HG03103 (cell line): ENCODE measurements at regions not wholly inside any gene's neighbourhood (a gene's known extent, or its start where the extent isn't known, plus 50 kb on each side); places are given as distances from the start of the nearest gene placed in this dataset.
"Not testable (repeated sequence)": the region's sequence is repeated elsewhere in the genome, so short reads cannot be mapped to it uniquely, and the experiment has no call there.

Experiments
- ATAC-seq: cut with Tn5 transposase; IDR thresholded peaks from one replicate; pipeline ENCODE4 v1.9.1; 2021; ENCODE audit warnings: low read depth; ENCODE audit not compliant: unreplicated experiment

GRCh38 chr7:82501346-82501745, 57.8 kb upstream of the CACNA2D1 start:
- no peak for ATAC-seq

- not testable (repeated sequence) for ATAC-seq
Measured at GRCh38 chr7:82499546-82499945, 56.0 kb upstream of the CACNA2D1 start.

GRCh38 chr7:82494420-82494819, 50.8 kb upstream of the CACNA2D1 start:
- ATAC-seq, result no peak
